SKM-1 treated with dmso at 0.1 percent for 144 hours (cell line): ENCODE measurements at regions not wholly inside any gene's neighbourhood (a gene's known extent, or its start where the extent isn't known, plus 50 kb on each side); places are given as distances from the start of the nearest gene placed in this dataset.

Experiments
- DNase-seq: peaks from one replicate; lab custom pipeline; 2025; ENCODE audit not compliant: unreplicated experiment; lab: John Stamatoyannopoulos, UW

- no peak for DNase-seq
Measured at GRCh38 chr14:65278589-65278988, 133.9 kb upstream of the FUT8 start.

- no peak for DNase-seq
Measured at GRCh38 chr14:65279510-65279909, 133.0 kb upstream of the FUT8 start.

- DNase-seq: no peak
Measured at GRCh38 chr14:65279958-65280357, 132.6 kb upstream of the FUT8 start.

- DNase-seq: no peak
Measured at GRCh38 chr14:65280653-65281052, 131.9 kb upstream of the FUT8 start.

- DNase-seq: no peak
Measured at GRCh38 chr14:65281991-65282895, 130.3 kb upstream of the FUT8 start.

- no peak for DNase-seq
Measured at GRCh38 chr14:65282896-65283253, 129.7 kb upstream of the FUT8 start.

GRCh38 chr14:65286443-65286842, 126.1 kb upstream of the FUT8 start:
- DNase-seq: no peak

GRCh38 chr14:65287264-65288131, 125.0 kb upstream of the FUT8 start:
- no peak for DNase-seq

GRCh38 chr14:65290830-65291229, 121.7 kb upstream of the FUT8 start:
- no peak for DNase-seq

- DNase-seq: no peak
Measured at GRCh38 chr14:65291531-65291930, 121.0 kb upstream of the FUT8 start.

GRCh38 chr14:65294816-65295215, 117.7 kb upstream of the FUT8 start:
- DNase-seq: no peak

- DNase-seq: no peak
Measured at GRCh38 chr14:65296402-65296801, 116.1 kb upstream of the FUT8 start.

GRCh38 chr14:65296876-65297275, 115.7 kb upstream of the FUT8 start:
- no peak for DNase-seq

GRCh38 chr14:65297744-65298143, 114.8 kb upstream of the FUT8 start:
- DNase-seq: no peak

- no peak for DNase-seq
Measured at GRCh38 chr14:65299826-65300225, 112.7 kb upstream of the FUT8 start.

- DNase-seq: no peak
Measured at GRCh38 chr14:65301862-65302539, 110.5 kb upstream of the FUT8 start.

GRCh38 chr14:65302571-65303189, 109.8 kb upstream of the FUT8 start:
- DNase-seq: no peak

GRCh38 chr14:65303190-65303898, 109.2 kb upstream of the FUT8 start:
- no peak for DNase-seq

GRCh38 chr14:65303899-65304222, 108.7 kb upstream of the FUT8 start:
- DNase-seq: no peak

- DNase-seq: no peak
Measured at GRCh38 chr14:65304239-65304638, 108.3 kb upstream of the FUT8 start.

- DNase-seq: no peak
Measured at GRCh38 chr14:65304963-65305362, 107.6 kb upstream of the FUT8 start.
